ENCODE measurements at regions not wholly inside any gene's neighbourhood (a gene's known extent, or its start where the extent isn't known, plus 50 kb on each side); places are given as distances from the start of the nearest gene placed in this dataset.

GRCh38 chr19:31658993-31659896 lies 310.0 kb upstream of the TSHZ3 start:
- H2AFZ ChIP-seq (ENCODE audit: low read length, unreplicated experiment): no peak overlapping the region
- no peak overlapping the region for H3K4me3 ChIP-seq (ENCODE audit: low read depth, low read length)
- H3K27ac ChIP-seq (ENCODE audit: low read depth, low read length): no peak overlapping the region
- no peaks in the 10 kb centered on the region for H3K79me2 ChIP-seq (ENCODE audit: control insufficient read depth, insufficient read depth, low read length, unreplicated experiment)
- no peaks in the 10 kb centered on the region for H3K4me1 ChIP-seq (ENCODE audit: control insufficient read depth, insufficient read depth, low read length, unreplicated experiment)
- no peaks in the 10 kb centered on the region for H3K27me3 ChIP-seq (ENCODE audit: insufficient read depth, low read length)
- no peaks in the 10 kb centered on the region for H3K36me3 ChIP-seq (ENCODE audit: insufficient read depth, low read length)

GRCh38 chr19:31659897-31660210 lies 310.6 kb upstream of the TSHZ3 start:
- Histone ChIP-seq H2AFZ (ENCODE audit: low read length, unreplicated experiment) (no peak overlapping the region), H3K36me3 (ENCODE audit: insufficient read depth, low read length) (no peaks in the 10 kb centered on the region)

GRCh38 chr19:31664096-31664495 lies 314.9 kb upstream of the TSHZ3 start:
- Histone ChIP-seq H3K4me3 (ENCODE audit: low read depth, low read length) (no peak overlapping the region), H3K36me3 (ENCODE audit: insufficient read depth, low read length) (no peaks in the 10 kb centered on the region), H3K4me1 (ENCODE audit: control insufficient read depth, insufficient read depth, low read length, unreplicated experiment) (no peaks in the 10 kb centered on the region), H3K27ac (ENCODE audit: low read depth, low read length) (no peak overlapping the region), H3K27me3 (ENCODE audit: insufficient read depth, low read length) (no peaks in the 10 kb centered on the region), H3K79me2 (ENCODE audit: control insufficient read depth, insufficient read depth, low read length, unreplicated experiment) (no peaks in the 10 kb centered on the region), H2AFZ (ENCODE audit: low read length, unreplicated experiment) (no peak overlapping the region)

More at GRCh38 chr19:31659897-31660210, 310.6 kb upstream of the TSHZ3 start:
- no peaks in the 10 kb centered on the region for H3K27me3 ChIP-seq (ENCODE audit: insufficient read depth, low read length)
- H3K79me2 ChIP-seq (ENCODE audit: control insufficient read depth, insufficient read depth, low read length, unreplicated experiment): no peaks in the 10 kb centered on the region
- no peaks in the 10 kb centered on the region for H3K4me1 ChIP-seq (ENCODE audit: control insufficient read depth, insufficient read depth, low read length, unreplicated experiment)
- no peak overlapping the region for H3K27ac ChIP-seq (ENCODE audit: low read depth, low read length)
- no peak overlapping the region for H3K4me3 ChIP-seq (ENCODE audit: low read depth, low read length)

GRCh38 chr19:31664997-31665396 lies 315.8 kb upstream of the TSHZ3 start:
- Histone ChIP-seq H3K4me1 (ENCODE audit: control insufficient read depth, insufficient read depth, low read length, unreplicated experiment) (no peaks in the 10 kb centered on the region), H3K36me3 (ENCODE audit: insufficient read depth, low read length) (no peaks in the 10 kb centered on the region), H3K27me3 (ENCODE audit: insufficient read depth, low read length) (no peaks in the 10 kb centered on the region), H2AFZ (ENCODE audit: low read length, unreplicated experiment) (no peak overlapping the region), H3K4me3 (ENCODE audit: low read depth, low read length) (no peak overlapping the region), H3K79me2 (ENCODE audit: control insufficient read depth, insufficient read depth, low read length, unreplicated experiment) (no peaks in the 10 kb centered on the region), H3K27ac (ENCODE audit: low read depth, low read length) (no peak overlapping the region)

GRCh38 chr19:31666126-31666525 lies 316.9 kb upstream of the TSHZ3 start:
- no peak overlapping the region for H3K4me3 ChIP-seq (ENCODE audit: low read depth, low read length)
- no peak overlapping the region for H2AFZ ChIP-seq (ENCODE audit: low read length, unreplicated experiment)
- H3K79me2 ChIP-seq (ENCODE audit: control insufficient read depth, insufficient read depth, low read length, unreplicated experiment): no peaks in the 10 kb centered on the region
- H3K36me3 ChIP-seq (ENCODE audit: insufficient read depth, low read length): no peaks in the 10 kb centered on the region
- no peaks in the 10 kb centered on the region for H3K27me3 ChIP-seq (ENCODE audit: insufficient read depth, low read length)
- no peaks in the 10 kb centered on the region for H3K4me1 ChIP-seq (ENCODE audit: control insufficient read depth, insufficient read depth, low read length, unreplicated experiment)
- no peak overlapping the region for H3K27ac ChIP-seq (ENCODE audit: low read depth, low read length)

- Histone ChIP-seq H3K36me3 (ENCODE audit: insufficient read depth, low read length) (no peaks in the 10 kb centered on the region), H3K27me3 (ENCODE audit: insufficient read depth, low read length) (no peaks in the 10 kb centered on the region), H3K79me2 (ENCODE audit: control insufficient read depth, insufficient read depth, low read length, unreplicated experiment) (no peaks in the 10 kb centered on the region), H3K4me3 (ENCODE audit: low read depth, low read length) (no peak overlapping the region), H3K4me1 (ENCODE audit: control insufficient read depth, insufficient read depth, low read length, unreplicated experiment) (no peaks in the 10 kb centered on the region), H2AFZ (ENCODE audit: low read length, unreplicated experiment) (no peak overlapping the region), H3K27ac (ENCODE audit: low read depth, low read length) (no peak overlapping the region)
Measured at GRCh38 chr19:31667106-31667505, 317.9 kb upstream of the TSHZ3 start.

- H3K4me1 ChIP-seq (ENCODE audit: control insufficient read depth, insufficient read depth, low read length, unreplicated experiment): no peaks in the 10 kb centered on the region
- H3K4me3 ChIP-seq (ENCODE audit: low read depth, low read length): no peak overlapping the region
- H3K36me3 ChIP-seq (ENCODE audit: insufficient read depth, low read length): no peaks in the 10 kb centered on the region
- no peaks in the 10 kb centered on the region for H3K27me3 ChIP-seq (ENCODE audit: insufficient read depth, low read length)
- H2AFZ ChIP-seq (ENCODE audit: low read length, unreplicated experiment): no peak overlapping the region
- H3K27ac ChIP-seq (ENCODE audit: low read depth, low read length): no peak overlapping the region
- H3K79me2 ChIP-seq (ENCODE audit: control insufficient read depth, insufficient read depth, low read length, unreplicated experiment): no peaks in the 10 kb centered on the region
Measured at GRCh38 chr19:31668921-31669320, 319.7 kb upstream of the TSHZ3 start.

- Histone ChIP-seq H3K27ac (ENCODE audit: low read depth, low read length) (no peak overlapping the region), H3K79me2 (ENCODE audit: control insufficient read depth, insufficient read depth, low read length, unreplicated experiment) (no peaks in the 10 kb centered on the region), H3K27me3 (ENCODE audit: insufficient read depth, low read length) (no peaks in the 10 kb centered on the region), H3K4me3 (ENCODE audit: low read depth, low read length) (no peak overlapping the region), H3K4me1 (ENCODE audit: control insufficient read depth, insufficient read depth, low read length, unreplicated experiment) (no peaks in the 10 kb centered on the region), H2AFZ (ENCODE audit: low read length, unreplicated experiment) (no peak overlapping the region), H3K36me3 (ENCODE audit: insufficient read depth, low read length) (no peaks in the 10 kb centered on the region)
Measured at GRCh38 chr19:31670931-31671330, 321.7 kb upstream of the TSHZ3 start.

- H3K27ac ChIP-seq (ENCODE audit: low read depth, low read length): no peak overlapping the region
- H3K79me2 ChIP-seq (ENCODE audit: control insufficient read depth, insufficient read depth, low read length, unreplicated experiment): no peaks in the 10 kb centered on the region
- no peaks in the 10 kb centered on the region for H3K27me3 ChIP-seq (ENCODE audit: insufficient read depth, low read length)
- H3K36me3 ChIP-seq (ENCODE audit: insufficient read depth, low read length): no peaks in the 10 kb centered on the region
- no peak overlapping the region for H2AFZ ChIP-seq (ENCODE audit: low read length, unreplicated experiment)
- no peak overlapping the region for H3K4me3 ChIP-seq (ENCODE audit: low read depth, low read length)
- H3K4me1 ChIP-seq (ENCODE audit: control insufficient read depth, insufficient read depth, low read length, unreplicated experiment): no peaks in the 10 kb centered on the region
Measured at GRCh38 chr19:31671411-31672035, 322.3 kb upstream of the TSHZ3 start.

- Histone ChIP-seq H3K4me3 (ENCODE audit: low read depth, low read length) (no peak overlapping the region), H3K4me1 (ENCODE audit: control insufficient read depth, insufficient read depth, low read length, unreplicated experiment) (no peaks in the 10 kb centered on the region), H2AFZ (ENCODE audit: low read length, unreplicated experiment) (no peak overlapping the region), H3K27me3 (ENCODE audit: insufficient read depth, low read length) (no peaks in the 10 kb centered on the region), H3K27ac (ENCODE audit: low read depth, low read length) (no peak overlapping the region), H3K36me3 (ENCODE audit: insufficient read depth, low read length) (no peaks in the 10 kb centered on the region), H3K79me2 (ENCODE audit: control insufficient read depth, insufficient read depth, low read length, unreplicated experiment) (no peaks in the 10 kb centered on the region)
Measured at GRCh38 chr19:31674503-31675192, 325.4 kb upstream of the TSHZ3 start.

Measured in ACC112 (cell line).